Mucosa of descending colon (tissue), 3 donors: ENCODE measurements at regions not wholly inside any gene's neighbourhood (a gene's known extent, or its start where the extent isn't known, plus 50 kb on each side); places are given as distances from the start of the nearest gene placed in this dataset.

Source experiments
- ATAC-seq: fragments of 200-7000 bp; cut with Tn5 transposase; one replicate; pipeline ENCODE4 v1.9.1; 2020; ENCODE audit warnings: mild to moderate bottlenecking, moderate library complexity
- DNase-seq, 3 donors: peaks; one replicate each; pipeline ENCODE4 v3.0.0-alpha.2; 2020
- H3K36me3 ChIP-seq: fragments of 200-600 bp; one replicate; pipeline ENCODE4 v1.8.0; 2021; ENCODE audit warnings: low read depth, mild to moderate bottlenecking
- H3K4me1 ChIP-seq: fragments of 200-600 bp; one replicate; pipeline ENCODE4 v1.8.0; 2021; ENCODE audit warnings: low read depth, mild to moderate bottlenecking
- H3K4me3 ChIP-seq: fragments of 200-600 bp; one replicate; pipeline ENCODE4 v1.8.0; 2021; ENCODE audit warnings: mild to moderate bottlenecking
- H3K9me3 ChIP-seq: fragments of 200-600 bp; one replicate; pipeline ENCODE4 v1.8.0; 2021; ENCODE audit warnings: mild to moderate bottlenecking
- intact Hi-C, 2 donors: fragments of 100-400 bp; cut with DNase I in 1 of 2; cut with micrococcal nuclease in 1 of 2; formaldehyde crosslinking; loops; one replicate each; pipeline versions ENCODE4 v1.11.0 to v1.11.1; 2022; cut with DNase I, micrococcal nuclease
- TF ChIP-seq, protein P1 (sequence below): fragments of 200-600 bp; IDR thresholded peaks from one replicate; pipeline ENCODE4 v1.8.0; 2022; ENCODE audit warnings: antibody characterized with exemption, mild to moderate bottlenecking
- donor health status: DM: no; HTN: no; CAD: no; lungs with moderate emphysema.
- donor health status: DM: no; HTN: no; CAD: no.
- donor health status: DM: no; HTN: yes; CAD: no.

DNA sequence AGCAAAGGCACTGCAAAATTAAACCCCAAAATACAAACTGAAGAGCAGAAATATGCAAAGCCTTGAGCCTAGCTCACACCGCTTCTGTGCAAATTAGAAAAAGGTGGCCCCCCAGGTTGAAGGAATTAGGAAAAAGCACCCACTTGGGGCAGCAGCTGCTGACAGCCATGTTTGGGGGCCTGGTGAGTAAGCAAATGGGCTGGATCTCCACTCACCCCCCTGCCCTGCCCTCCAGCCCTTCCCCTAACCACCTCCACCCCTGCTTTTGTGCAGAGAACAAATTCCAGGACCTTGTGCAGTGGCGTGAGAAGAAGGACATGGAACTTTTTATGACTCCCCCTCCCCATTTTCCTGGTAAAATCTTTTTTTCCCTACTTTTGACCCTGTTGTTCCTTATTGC is 92.0 kb upstream of the DNAH5 start:
- H3K9me3 ChIP-seq, result no peaks in the 10 kb centered on the region
- H3K36me3 ChIP-seq, result no peaks in the 10 kb centered on the region
- ATAC-seq, result no peak
- intact Hi-C loops, result no loop called here
- DNase-seq, result no peak
- no peaks in the 10 kb centered on the region for H3K4me1 ChIP-seq
- TF ChIP-seq, protein P1, sequence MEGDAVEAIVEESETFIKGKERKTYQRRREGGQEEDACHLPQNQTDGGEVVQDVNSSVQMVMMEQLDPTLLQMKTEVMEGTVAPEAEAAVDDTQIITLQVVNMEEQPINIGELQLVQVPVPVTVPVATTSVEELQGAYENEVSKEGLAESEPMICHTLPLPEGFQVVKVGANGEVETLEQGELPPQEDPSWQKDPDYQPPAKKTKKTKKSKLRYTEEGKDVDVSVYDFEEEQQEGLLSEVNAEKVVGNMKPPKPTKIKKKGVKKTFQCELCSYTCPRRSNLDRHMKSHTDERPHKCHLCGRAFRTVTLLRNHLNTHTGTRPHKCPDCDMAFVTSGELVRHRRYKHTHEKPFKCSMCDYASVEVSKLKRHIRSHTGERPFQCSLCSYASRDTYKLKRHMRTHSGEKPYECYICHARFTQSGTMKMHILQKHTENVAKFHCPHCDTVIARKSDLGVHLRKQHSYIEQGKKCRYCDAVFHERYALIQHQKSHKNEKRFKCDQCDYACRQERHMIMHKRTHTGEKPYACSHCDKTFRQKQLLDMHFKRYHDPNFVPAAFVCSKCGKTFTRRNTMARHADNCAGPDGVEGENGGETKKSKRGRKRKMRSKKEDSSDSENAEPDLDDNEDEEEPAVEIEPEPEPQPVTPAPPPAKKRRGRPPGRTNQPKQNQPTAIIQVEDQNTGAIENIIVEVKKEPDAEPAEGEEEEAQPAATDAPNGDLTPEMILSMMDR, result no peak
- no peak overlapping the region for H3K4me3 ChIP-seq

DNA sequence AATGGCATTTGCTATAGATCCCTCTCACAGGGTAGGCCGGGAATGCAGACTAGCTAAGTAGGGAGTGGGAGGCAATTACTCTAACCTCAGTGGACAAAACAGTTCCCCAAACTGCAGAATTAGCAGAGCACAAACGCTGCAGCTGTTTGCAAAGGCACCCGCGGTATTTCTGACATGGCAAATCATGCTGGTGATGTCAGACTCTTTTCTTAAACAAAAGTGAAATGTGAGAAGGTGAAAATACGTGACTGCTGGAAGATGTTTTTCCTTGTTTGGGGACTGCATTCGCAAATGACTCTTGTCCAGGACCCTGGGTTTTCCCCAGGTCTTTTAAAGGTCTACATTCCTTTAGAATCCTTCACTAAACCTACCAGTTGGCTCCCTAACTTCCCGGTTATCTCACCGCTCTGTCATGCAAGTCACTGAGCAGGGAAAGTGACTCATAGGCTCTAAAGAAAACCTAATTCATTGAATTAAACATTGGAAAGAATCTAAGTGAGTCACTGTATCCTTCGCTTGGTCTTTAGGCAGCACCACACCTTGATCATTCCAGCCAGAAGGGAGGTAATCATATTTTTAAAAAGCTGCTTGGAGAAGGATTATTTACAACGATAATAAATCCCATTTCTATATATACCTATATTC is 91.5 kb upstream of the DNAH5 start:
- DNase-seq, result no peak
- intact Hi-C loops, result no loop called here
- Histone ChIP-seq H3K36me3 (no peaks in the 10 kb centered on the region), H3K4me1 (no peaks in the 10 kb centered on the region), H3K4me3 (no peak overlapping the region), H3K9me3 (no peaks in the 10 kb centered on the region)
- peak; percentile 82 for ATAC-seq
- TF ChIP-seq, protein P1, result no peak

DNA sequence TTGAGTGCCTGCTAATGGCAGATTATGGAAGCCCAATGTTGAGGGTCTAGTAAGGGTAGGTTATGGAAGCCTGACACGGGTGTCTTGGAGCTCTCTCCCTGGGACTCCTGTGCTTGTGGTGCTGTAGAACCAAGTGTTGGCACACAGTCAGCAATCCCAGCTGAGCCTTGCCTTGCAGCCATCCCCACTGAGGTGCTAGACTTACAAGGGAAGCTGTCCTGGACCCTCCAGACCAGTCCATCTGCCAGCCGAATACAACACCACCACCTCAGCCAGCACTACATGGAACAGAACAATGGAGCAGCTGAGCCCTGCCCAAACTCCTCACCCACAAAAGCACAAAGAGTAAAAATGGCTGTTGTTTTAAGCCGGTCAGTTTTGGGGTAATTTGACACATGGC is 90.5 kb upstream of the DNAH5 start:
- ATAC-seq (no peak), DNase-seq (no peak)
- no peak overlapping the region for H3K4me3 ChIP-seq
- no peaks in the 10 kb centered on the region for H3K9me3 ChIP-seq
- no peaks in the 10 kb centered on the region for H3K36me3 ChIP-seq
- TF ChIP-seq, protein P1, result no peak
- intact Hi-C loops, result no loop called here
- H3K4me1 ChIP-seq, result no peaks in the 10 kb centered on the region

DNA sequence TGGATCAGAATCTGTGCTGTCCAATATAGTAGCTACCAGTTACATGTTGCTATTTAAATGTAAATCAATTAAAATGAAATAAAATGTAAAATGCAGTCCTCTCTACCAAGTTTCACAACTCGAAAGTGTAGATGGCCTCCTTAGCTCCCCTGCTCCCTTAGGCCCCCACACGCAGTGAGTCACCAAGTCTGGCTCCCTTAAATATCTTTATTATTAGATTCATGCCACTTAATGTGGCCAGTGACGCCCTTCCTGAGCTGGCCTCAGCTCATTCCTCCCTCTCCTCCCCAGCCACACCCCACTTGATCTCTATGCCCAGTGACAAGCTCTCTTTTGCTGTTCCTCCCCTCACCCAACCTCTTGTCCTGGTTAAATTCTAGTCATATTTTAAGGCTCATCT is 88.4 kb upstream of the DNAH5 start:
- DNase-seq (no peak), ATAC-seq (no peak)
- TF ChIP-seq, protein P1, result no peak
- H3K4me3 ChIP-seq, result no peak overlapping the region
- no peaks in the 10 kb centered on the region for H3K4me1 ChIP-seq
- intact Hi-C loops, result no loop called here
- no peaks in the 10 kb centered on the region for H3K9me3 ChIP-seq
- no peaks in the 10 kb centered on the region for H3K36me3 ChIP-seq

DNA sequence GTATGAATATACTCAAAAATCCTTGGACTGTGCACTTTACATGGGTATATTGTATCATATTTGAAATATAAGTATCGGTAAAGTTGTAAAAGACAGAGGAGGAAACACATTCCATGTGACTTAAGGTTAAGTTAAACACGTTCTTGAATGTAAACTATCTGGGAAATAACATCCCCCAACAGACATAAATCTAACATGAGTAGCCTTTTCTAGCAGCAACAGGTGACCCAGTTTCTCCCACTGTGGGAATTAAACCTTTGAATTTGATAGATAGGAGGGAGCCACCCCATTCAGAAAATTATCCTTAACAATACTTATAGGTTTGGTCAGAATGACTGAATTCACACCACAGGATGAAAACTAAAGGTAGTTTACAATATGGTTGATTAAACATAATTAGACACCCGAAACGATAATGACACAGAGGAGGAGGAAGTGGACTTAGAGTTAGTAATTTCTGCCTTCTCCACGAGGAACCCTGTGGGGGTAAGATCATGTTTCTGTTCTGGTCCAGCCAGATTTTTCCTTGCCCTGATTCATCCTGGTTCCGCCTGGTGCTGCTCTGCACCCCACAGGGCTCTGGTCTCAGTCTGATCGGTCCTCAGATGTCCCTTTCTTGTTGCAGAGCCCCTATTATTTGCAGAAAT is 84.6 kb upstream of the DNAH5 start:
- TF ChIP-seq, protein P1, result no peak
- no peak for ATAC-seq
- Histone ChIP-seq H3K9me3 (no peaks in the 10 kb centered on the region), H3K4me3 (no peak overlapping the region), H3K4me1 (no peaks in the 10 kb centered on the region), H3K36me3 (no peaks in the 10 kb centered on the region)
- intact Hi-C loops, result no loop called here
- DNase-seq, result no peak
